GM19043 (cell line): ENCODE measurements at regions not wholly inside any gene's neighbourhood (a gene's known extent, or its start where the extent isn't known, plus 50 kb on each side); places are given as distances from the start of the nearest gene placed in this dataset.

ENCODE experiments used
- ATAC-seq: cut with Tn5 transposase; IDR thresholded peaks from one replicate; pipeline ENCODE4 v1.9.1; 2021; ENCODE audit warnings: low read depth; ENCODE audit not compliant: unreplicated experiment

GRCh38 chr14:36465178-36465577 lies 54.9 kb downstream of the NKX2-1 start:
- ATAC-seq = no peak

DNA sequence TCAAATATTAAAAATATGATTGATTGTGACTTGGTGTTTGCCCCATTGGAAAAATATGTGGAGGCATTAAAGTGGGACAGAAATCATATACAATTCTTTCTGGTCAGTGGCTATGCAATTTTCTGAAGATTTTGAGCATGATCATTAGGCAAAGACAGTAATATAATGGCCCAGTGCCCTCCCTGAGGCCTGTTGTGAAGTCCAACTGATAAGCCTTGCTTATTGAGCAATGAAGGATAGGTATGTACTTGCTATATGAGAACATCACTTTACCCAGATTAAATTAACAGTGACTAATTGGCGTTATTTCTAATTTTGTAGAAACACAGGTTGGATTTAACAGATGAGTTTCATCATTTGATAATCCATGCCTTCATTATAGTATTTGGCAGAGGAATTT lies 57.1 kb downstream of the NKX2-1 start:
- ATAC-seq = no peak

DNA sequence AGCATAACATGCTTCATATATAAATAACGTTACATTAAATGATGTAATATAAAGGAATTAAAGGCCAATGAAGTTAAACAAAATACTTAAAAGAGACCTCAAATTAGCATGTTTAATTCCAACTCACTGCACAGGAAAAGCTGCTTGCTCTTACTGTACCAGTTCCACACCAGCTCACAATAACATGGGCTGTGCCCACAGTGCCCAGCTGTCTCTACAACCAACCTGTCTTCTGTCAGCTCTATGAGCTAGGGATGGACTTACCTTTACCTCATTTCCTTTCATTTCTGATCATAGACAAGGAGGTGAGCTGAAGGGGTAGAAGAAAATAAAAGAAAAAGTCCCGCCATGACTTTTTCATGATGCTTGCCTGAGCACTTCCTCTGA lies 64.8 kb downstream of the NKX2-1 start:
- no peak for ATAC-seq

DNA sequence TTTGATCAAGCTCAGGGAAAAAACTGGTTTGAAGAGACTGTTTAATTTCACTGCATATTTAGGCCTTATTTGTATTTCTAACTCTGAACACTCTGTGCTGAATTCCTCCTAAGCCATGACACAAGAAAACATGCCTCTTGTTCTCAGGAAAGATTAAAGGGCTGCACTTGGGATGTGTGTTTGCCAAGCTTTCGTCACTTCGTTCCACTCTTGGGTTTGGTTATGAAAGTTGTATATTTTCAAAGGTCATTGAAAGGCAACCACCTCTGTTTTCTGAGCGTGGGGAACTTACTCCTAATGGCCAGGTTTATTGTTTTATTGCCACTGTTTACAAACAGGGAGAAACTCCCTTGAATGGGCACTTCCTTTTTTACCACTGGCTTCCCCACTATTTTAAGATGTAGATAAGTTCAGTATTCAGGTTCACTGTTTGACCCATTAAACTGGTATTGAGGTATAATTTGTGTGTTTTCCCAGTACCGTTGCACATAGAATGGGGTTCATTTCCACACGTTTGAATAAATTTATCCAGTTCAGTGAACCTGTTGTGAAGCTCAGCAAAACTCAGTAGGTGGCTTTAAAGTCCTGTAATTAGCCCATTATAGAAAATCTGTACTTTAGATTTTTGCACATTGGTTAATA lies 65.3 kb downstream of the NKX2-1 start:
- no peak for ATAC-seq

DNA sequence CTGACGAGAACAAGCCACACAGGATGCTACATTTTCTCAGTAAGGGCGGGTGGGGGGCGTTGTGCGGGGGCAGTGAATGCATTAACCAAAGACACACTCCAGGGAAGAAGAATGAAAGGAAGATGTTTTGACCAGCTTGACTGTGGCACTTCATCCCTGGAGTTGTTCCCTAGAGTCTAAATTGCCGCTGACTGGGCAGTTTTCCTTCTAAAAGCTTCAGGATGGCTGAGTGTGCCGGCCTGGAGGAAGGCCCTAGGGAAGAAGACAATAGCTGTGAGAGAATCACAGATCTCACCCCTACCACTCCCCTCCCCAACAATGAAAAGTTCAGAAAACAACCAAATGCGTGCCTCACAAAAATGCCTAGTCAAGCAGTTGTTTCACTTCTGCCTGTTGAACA lies 67.2 kb downstream of the NKX2-1 start:
- ATAC-seq = no peak

GRCh38 chr14:36451310-36452065 lies 68.5 kb downstream of the NKX2-1 start:
- no peak for ATAC-seq

DNA sequence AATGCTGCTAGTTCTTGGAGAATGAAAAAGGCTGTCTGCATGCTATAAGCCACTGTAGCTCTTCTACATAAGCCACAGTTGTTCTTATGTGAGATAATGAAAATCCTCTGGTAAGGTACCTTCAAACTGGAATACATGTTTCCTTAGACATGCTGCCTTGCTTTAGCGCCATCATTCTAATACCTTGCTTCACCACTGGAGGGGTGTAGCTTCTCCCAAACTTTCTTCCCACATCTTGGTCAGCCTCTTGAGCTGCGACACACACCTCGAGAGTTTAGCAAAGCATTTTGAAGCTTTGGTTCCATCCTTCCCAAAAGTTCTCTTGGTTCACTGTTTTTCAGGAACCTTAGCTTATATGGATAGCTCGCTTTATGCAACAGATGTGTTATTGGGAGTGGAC lies 69.5 kb downstream of the NKX2-1 start:
- no peak for ATAC-seq

DNA sequence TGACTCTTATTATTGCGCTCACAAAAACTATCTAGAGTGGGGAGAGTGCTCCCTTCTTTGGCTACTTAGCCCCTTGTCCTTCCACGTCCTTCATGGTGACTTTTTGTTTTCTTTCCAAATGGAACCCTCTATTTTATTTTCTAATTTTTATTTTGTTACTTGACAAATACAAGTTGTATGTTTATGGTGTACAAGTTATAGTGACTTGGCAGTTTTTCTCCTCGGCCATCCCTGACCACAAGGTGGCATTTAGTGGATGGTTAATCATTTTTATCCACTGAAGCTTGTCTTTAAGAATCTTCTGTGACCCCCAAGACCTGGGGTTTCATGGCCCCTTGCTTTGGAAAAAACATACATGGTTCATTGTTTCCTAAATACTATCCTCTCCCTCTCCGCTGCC lies 70.1 kb downstream of the NKX2-1 start:
- ATAC-seq = no peak

GRCh38 chr14:36443374-36443773 lies 76.7 kb downstream of the NKX2-1 start:
- no peak for ATAC-seq

DNA sequence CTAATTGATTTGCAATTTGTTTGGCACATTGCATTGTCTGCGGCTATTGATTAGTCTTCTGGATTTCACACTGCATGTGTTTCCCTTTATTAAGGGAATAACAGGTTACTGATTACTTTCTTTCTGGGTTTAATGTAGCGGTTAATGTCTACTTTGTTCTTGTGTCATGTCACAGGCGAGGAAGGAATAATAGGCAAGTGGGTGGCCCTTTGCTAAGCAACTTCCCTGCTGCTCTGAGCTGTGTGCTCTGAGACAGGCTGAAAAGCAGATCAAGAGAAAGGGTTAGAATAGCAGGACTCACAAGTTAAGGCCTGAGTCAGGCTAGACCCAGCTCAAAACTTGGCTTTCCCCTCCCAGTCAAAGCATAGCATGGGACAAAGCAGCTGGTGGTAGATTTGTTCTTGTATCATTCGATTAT lies 77.2 kb downstream of the NKX2-1 start:
- no peak for ATAC-seq

GRCh38 chr14:36441283-36441682 lies 78.7 kb downstream of the NKX2-1 start:
- no peak for ATAC-seq

DNA sequence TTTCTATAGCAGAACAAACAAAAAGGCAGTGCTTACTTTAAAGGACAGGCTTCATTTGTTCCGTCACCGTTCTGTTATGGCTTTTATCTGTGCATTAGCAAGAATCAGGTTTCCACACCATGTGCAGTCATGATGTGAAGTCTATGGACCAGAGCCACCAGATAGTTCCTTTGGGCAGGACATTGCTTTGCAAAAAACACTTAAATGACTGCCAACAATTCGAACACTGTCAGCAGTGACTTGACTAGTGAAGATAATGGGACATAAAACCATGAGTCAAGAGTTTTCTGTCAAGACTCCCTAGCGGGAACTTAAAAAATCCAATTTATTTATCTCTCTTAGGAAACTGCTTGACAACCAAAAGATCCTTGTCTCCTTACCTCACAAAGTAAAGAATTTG lies 80.3 kb downstream of the NKX2-1 start:
- no peak for ATAC-seq

- no peak for ATAC-seq
Measured at GRCh38 chr14:36438883-36439282, 81.1 kb downstream of the NKX2-1 start.

DNA sequence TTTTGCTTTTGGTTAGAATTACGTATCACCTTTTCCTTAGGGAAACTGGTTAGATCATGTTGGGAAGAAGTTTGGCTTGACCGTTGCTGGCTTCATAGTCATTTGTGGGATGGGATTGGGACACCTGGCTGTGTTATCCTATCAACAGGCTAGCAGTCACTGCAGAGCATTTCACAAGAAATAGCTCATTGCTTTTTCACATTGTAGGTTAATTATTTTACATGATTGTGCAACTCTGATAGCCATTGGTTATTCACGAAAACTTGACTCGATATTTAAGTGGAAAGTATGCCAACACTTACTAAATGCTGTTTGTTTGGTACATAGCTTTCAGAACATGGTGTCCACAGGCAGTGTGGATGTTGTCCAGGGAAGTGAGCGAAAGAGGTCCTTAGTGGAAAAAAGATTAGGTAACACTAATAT lies 89.4 kb downstream of the NKX2-1 start:
- ATAC-seq = no peak

DNA sequence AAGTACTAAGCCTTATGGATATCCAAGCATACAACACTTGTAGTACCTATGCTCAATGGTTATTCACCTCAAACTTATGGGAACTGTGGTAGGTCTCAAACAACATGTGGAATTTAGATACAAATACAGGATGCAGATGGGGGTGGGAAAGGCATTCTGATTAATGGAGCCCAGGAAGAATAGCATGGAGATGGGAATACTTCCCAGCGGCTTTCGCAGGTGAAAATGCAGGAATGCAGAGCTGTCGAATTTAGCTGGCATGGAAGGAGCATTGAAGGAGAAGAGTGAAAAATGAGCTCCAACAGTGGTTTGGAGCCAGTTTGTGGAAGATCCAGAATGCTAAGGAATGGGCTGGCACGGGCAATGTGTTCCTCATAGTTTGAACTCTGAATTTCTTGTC lies 89.9 kb downstream of the NKX2-1 start:
- no peak for ATAC-seq

- ATAC-seq = no peak
Measured at GRCh38 chr14:36429692-36430091, 90.3 kb downstream of the NKX2-1 start.

- no peak for ATAC-seq
Measured at GRCh38 chr14:36428350-36428749, 91.7 kb downstream of the NKX2-1 start.

DNA sequence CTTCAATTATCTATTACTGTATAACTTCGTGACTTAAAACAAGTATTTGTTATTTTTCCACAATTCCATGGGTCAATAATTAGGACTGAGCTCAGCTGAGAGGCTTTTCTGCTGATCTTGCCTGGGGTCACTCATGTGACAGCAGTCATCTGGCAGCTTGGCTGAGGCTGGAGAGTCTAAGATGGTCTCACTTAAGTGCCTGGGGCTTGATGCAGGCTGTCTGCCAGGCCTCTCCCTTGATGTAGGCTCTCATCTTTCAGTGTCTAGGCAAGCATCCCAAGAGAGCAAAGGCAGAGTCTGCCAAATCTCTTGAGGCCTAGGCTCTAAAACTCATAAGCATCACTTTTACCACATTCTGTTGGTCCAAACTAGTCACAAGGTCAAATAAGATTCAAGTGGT lies 93.2 kb downstream of the NKX2-1 start:
- ATAC-seq = no peak

DNA sequence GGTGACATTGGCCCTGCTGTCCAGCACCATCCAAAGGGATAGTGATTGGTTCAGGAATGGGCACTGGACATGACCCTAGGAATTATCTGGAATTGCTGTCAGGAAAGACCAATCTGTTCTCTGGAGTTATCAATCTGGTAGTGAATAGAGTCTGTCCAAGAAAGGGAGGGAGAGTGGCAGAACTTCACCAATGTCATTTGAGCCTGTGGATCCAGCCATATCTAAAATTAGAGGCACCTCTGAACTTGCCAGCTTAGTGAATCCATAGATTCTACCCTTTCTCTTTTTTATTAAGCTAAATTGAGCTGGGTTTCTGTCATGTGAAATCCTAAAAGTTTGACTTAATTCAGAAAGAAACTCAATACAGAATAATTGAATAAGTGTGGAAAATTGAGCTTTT lies 93.9 kb downstream of the NKX2-1 start:
- no peak for ATAC-seq

- no peak for ATAC-seq
Measured at GRCh38 chr14:36424478-36425102, 95.4 kb downstream of the NKX2-1 start.

GRCh38 chr14:36423430-36423829 lies 96.6 kb downstream of the NKX2-1 start:
- ATAC-seq = no peak

GRCh38 chr14:36420149-36420687 lies 99.8 kb upstream of the MBIP start:
- ATAC-seq = no peak
